ENCODE measurements at regions not wholly inside any gene's neighbourhood (a gene's known extent, or its start where the extent isn't known, plus 50 kb on each side); places are given as distances from the start of the nearest gene placed in this dataset.

- no peak for TF ChIP-seq CTCF (IDR thresholded peaks at IDR 0.05; ENCODE audit: insufficient read depth, low read length, poor library complexity, severe bottlenecking)
- no peaks in the 10 kb centered on the region for H3K36me3 ChIP-seq (ENCODE audit: control insufficient read depth, insufficient read depth, low read length)
- no peak overlapping the region for H3K4me3 ChIP-seq (ENCODE audit: low read depth, low read length)
- H3K27me3 ChIP-seq (ENCODE audit: control insufficient read depth, insufficient read depth, low read length) = no peaks in the 10 kb centered on the region
- DNase-seq (ENCODE audit: low read depth) = no peak
Observed at GRCh38 chr10:78875331-78875877, 193.4 kb upstream of the ZMIZ1 start.

- Histone ChIP-seq H3K4me3 (ENCODE audit: low read depth, low read length) (no peak overlapping the region), H3K36me3 (ENCODE audit: control insufficient read depth, insufficient read depth, low read length) (no peaks in the 10 kb centered on the region), H3K27me3 (ENCODE audit: control insufficient read depth, insufficient read depth, low read length) (no peaks in the 10 kb centered on the region)
- TF ChIP-seq CTCF (IDR thresholded peaks at IDR 0.05; ENCODE audit: insufficient read depth, low read length, poor library complexity, severe bottlenecking) = no peak
- no peak for DNase-seq (ENCODE audit: low read depth)
Observed at GRCh38 chr10:78875932-78876331, 192.8 kb upstream of the ZMIZ1 start.

GRCh38 chr10:78876449-78876848 lies 192.3 kb upstream of the ZMIZ1 start:
- no peaks in the 10 kb centered on the region for H3K27me3 ChIP-seq (ENCODE audit: control insufficient read depth, insufficient read depth, low read length)

GRCh38 chr10:78879621-78880020 lies 189.1 kb upstream of the ZMIZ1 start:
- H3K27me3 ChIP-seq (ENCODE audit: control insufficient read depth, insufficient read depth, low read length) = no peaks in the 10 kb centered on the region
- TF ChIP-seq CTCF (IDR thresholded peaks at IDR 0.05; ENCODE audit: insufficient read depth, low read length, poor library complexity, severe bottlenecking) = no peak
- no peaks in the 10 kb centered on the region for H3K36me3 ChIP-seq (ENCODE audit: control insufficient read depth, insufficient read depth, low read length)
- no peak overlapping the region for H3K4me3 ChIP-seq (ENCODE audit: low read depth, low read length)
- DNase-seq (ENCODE audit: low read depth) = no peak

More at GRCh38 chr10:78876449-78876848, 192.3 kb upstream of the ZMIZ1 start:
- no peak overlapping the region for H3K4me3 ChIP-seq (ENCODE audit: low read depth, low read length)
- TF ChIP-seq CTCF (IDR thresholded peaks at IDR 0.05; ENCODE audit: insufficient read depth, low read length, poor library complexity, severe bottlenecking) = no peak
- no peaks in the 10 kb centered on the region for H3K36me3 ChIP-seq (ENCODE audit: control insufficient read depth, insufficient read depth, low read length)
- no peak for DNase-seq (ENCODE audit: low read depth)

GRCh38 chr10:78886129-78886528 lies 182.6 kb upstream of the ZMIZ1 start:
- no peaks in the 10 kb centered on the region for H3K36me3 ChIP-seq (ENCODE audit: control insufficient read depth, insufficient read depth, low read length)
- H3K4me3 ChIP-seq (ENCODE audit: low read depth, low read length) = no peak overlapping the region
- no peak for DNase-seq (ENCODE audit: low read depth)
- peaks cover 2% of the 10 kb centered on the region for H3K27me3 ChIP-seq (ENCODE audit: control insufficient read depth, insufficient read depth, low read length)
- no peak for TF ChIP-seq CTCF (IDR thresholded peaks at IDR 0.05; ENCODE audit: insufficient read depth, low read length, poor library complexity, severe bottlenecking)

- peaks cover 6% of the 10 kb centered on the region for H3K27me3 ChIP-seq (ENCODE audit: control insufficient read depth, insufficient read depth, low read length)
Observed at GRCh38 chr10:78889536-78890063, 179.2 kb upstream of the ZMIZ1 start.

More at GRCh38 chr10:78889536-78890063, 179.2 kb upstream of the ZMIZ1 start:
- TF ChIP-seq CTCF (IDR thresholded peaks at IDR 0.05; ENCODE audit: insufficient read depth, low read length, poor library complexity, severe bottlenecking) = no peak
- no peak overlapping the region for H3K4me3 ChIP-seq (ENCODE audit: low read depth, low read length)
- no peak for DNase-seq (ENCODE audit: low read depth)
- H3K36me3 ChIP-seq (ENCODE audit: control insufficient read depth, insufficient read depth, low read length) = no peaks in the 10 kb centered on the region
